ENCODE measurements at regions not wholly inside any gene's neighbourhood (a gene's known extent, or its start where the extent isn't known, plus 50 kb on each side); places are given as distances from the start of the nearest gene placed in this dataset.

DNA sequence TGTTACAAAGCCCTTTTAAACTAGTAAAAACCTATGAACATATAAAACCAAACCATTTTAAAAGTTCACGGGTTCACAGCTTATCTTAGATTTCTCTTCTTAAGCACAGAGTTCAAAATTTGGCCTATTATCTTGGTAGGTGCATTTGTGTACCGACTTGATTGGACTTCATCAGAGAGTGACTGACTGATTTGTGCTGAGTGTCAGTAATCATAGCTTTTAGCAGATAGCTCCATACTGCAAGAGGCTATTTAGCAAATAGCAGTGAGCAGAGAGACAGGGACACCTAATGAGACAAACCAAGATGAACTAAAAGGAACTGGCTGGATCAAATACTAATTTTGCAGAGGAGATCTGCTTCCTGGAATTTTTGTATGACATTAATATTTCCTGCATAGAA, 274.5 kb downstream of the PRR16 start:
- DNase-seq: no peak

DNA sequence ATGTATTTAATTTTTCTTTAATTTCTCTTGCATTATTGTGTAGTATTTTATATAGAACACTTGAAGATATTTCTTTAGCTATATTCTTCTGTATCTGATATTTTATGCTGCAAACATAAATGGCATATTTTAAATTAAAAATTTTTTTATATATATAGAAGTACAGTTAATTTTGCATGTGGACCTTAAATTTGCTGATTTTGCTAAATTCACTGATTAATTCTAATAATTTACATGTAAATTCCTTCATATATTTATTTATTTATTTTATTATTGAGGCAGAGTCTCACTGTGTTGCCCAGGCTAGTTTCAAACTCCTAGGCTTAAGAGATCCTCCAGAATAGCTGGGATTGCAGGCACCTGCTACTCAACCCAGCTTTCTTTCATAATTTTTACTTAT, 276.9 kb downstream of the PRR16 start:
- no peak for DNase-seq

DNA sequence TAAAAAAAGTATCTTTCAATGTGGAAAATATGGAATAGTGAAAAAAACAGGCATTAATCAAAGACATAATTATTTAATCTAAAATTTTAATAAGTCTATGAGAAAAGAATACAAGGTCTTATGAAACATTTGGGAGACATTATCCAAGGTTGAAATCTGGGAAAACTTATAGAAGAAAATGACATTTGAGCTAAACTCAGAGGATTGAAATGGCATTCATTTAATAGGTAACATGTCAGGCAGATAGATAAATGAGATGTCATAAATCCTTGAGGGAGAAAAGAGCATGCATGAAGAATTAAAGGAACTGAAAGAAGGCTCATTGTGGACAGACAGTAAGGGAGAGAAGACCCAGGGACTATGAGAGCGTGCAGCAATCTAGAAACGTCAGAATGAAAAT, 284.4 kb downstream of the PRR16 start:
- no peak for DNase-seq

DNA sequence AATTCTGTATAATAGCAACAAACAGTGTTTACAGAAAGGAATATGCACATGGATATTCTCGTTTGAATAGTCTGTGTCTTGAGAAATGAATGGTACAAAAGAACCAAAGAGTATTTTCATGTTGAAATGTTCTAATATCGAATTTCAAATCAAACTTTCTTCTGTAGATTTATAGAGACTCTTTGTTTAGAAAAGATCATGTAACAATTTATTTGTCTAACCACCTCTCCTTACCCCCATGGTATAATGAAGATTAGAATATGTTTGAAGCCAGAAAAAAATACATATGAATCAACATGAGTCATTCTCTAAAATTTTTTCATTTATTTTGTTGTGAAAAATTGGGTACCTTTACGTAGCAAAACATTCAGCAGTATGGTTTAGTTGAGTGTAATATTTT, 285.6 kb downstream of the PRR16 start:
- DNase-seq: no peak

DNA sequence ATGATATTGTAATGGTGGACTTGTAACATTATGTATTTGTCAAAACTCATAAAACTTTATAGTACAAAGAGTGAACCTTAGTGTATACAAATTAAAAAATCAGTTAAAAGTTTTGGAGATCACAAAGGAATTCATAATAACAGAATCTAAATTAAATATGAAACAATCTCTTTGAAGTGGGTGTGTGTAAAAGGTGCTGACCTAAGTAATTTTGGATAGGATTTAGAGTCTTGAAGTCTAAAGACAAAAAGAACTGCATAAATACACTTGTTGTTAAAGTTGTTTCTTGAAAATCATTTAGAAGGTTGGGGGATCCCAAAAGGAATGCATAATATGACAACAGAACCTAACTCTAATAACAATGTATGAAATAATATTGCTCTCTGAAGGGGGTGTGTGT, 295.5 kb downstream of the PRR16 start:
- no peak for DNase-seq

DNA sequence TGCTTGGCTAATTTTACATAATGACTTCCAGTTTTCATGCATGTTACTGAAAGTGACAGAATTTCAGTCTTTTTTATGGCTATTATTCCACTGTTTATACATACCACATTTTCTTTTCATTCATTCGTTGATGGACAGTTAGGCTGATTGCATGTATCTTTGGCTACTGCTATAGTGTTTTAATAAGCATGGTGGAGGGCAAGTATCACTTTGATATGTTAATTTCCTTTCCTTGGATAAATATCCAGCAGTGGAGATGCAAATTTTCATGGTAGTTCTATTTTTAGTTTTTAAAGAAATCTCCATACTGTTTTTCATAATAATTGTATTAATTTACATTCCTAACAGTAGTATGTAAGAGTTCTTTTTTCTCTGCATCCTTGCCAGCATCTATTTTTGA, 297.9 kb downstream of the PRR16 start:
- DNase-seq: no peak

DNA sequence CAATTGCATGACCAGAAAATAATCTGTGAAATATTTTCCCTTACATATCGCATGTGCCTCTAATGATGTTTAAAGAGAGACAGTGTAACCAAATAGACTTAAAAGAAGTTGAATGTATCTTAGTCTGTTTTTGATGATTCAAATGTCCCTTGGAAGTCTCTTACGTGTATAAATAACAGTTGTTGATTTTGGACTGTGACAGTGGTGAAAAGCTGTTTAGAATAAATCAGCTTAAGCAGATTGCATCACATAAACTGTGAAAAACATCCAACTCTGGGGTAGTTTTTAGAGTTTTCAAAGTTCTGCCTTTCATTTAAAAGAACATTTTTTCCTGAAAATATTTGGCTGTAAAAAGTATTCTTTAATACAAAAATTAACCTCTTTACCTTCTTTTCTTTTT, 301.1 kb downstream of the PRR16 start:
- DNase-seq: no peak

DNA sequence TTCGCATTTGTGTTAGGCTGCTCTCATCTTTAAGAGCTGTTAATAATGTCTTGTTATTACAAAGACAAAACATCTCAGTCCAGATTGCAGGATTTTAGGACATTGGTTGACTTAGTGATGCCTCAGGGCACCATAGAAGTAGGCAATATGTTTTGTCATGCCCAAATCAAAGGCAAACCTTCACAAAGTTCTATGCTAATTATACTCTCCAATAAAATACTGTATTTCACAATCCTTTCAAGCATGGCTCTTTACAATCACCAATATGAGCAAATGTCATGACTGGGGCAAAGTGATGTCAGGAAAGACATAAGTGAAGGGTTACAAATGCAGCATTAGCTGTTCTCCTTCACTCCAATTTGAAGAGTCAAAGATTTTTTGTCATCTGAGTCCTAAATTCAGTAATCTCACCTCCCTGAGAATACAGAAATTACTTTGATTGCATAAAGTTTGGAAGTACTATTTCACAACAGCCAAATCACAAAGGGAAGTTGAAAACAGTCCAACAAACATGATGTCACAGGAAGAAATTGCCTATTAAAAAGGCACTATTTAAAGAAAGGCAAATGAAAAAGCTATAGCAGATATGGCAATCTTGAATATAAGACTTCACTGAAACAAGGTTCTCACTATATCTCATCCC, 303.2 kb downstream of the PRR16 start:
- DNase-seq: no peak

DNA sequence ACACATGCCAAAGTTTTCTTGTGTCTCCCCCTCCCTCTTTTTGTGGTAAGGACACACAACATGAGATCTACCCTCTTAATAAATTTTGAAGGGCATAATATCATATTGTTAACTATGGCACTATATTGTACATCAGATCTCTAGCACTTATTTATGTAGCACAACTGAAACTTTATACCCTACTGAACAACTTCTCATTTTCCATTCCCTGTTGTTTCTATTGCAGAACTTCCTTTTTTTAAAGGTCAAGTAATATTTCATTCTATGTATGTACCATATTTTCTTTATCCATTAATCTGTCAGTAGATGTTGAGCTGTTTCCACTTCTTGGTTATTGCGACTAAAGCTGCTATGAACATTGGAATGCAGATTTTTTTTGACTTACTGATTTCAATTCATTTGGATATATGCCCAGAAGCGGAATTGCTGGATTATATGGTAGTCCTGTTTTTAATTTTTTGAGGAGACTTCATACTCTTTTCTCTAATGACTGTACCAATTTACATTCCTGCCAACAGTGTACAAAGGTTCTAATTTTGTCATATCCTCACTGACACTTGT, 305.3 kb downstream of the PRR16 start:
- DNase-seq: no peak

DNA sequence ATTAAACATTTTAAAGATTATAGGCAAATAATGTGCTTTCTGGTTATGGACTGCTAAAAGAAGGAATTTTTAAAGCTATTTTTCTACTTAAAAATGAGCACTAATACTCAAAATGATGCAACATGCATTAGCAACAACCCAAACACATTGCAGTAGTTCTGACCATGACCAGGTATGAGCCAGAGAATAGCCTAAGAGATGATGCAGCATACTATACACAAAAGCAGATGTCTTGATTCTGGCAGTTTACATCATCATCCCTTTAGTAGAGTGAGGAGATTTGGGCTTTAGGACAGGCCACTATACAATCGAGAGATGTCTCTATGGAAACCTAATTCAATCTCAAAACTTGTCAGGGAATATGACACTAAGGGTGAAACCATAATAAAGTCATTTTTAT, 307.1 kb downstream of the PRR16 start:
- no peak for DNase-seq

DNA sequence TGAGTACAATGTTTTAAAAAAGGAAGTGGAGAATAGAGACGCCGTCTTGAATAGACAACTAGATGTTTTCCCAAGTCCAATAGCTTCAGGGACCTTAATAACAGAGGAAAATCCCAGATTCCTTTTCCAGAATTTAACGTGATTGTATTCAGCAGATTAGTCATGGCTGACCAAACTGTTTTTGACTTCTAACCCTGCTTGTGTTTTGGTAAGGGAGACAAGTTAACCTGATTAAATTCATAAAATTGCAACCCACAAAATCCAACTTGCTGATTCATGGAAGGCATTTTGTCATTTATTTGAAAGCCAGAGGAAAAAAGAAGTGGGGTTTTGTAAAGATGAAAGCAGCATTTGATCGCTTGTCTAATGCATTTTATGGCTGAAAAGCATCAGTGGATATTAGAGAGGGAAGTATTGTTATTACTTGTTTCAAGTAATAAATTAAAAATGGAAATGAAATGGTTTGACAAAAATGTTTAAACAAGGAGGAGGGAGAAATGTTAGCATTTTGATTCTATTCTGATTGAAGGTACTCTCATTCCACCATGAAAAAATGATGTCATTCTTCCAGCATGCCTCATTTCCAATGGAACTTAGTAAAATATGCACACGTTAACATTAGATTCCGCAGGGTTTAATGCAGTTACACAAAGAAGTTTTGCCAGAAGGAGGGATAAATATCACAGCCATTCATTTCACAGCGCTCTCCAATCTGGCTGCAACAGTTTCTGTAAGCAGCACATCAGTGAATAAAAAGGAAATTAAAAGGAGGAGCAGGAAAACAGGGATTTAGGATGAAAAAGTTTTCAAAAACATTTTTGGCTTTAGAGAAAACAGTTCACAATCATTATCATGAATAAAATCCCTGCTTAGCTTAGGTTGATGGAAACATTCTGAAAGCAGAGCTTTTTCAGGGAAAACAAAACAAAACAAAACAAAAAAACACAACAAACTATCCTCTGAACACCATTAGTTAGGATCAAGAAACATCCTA, 314.7 kb downstream of the PRR16 start:
- no peak for DNase-seq

DNA sequence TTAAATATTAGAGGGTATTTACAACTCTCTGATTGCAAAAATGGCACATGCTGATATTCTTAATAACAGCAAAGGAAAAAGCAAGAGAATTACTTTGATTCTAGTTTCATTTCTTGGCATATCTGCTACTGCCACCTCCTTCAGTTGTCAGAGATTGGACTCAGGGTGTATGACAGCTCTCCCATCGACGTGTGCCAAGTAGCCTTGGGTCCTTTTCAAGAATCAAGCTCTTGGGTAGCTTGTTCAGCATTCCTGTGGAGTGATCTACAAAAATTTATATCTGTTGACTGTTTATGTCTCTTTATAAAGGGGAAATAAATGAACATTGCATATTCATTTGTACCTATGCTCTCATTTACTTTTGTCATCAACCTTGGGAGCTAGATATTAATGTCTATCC, 315.6 kb downstream of the PRR16 start:
- no peak for DNase-seq

DNA sequence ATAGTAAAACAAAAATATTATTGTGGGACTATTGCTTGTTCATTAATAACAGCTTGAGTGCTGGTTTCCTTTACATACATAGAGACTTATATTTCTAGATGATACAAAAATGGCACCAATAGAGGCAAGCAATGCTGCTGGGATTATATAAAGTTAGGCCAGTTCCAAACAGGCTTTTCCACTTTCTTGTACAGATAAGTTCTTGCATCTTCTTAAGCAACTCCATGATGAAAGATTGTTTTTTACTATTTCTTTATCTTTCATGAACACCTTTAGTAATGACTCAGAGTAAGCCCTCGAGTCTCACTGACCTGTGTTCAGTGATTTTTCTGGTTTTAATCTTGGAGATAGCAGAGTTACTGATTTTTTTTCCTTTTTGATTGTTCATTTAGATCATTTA, 324.4 kb downstream of the PRR16 start:
- DNase-seq: no peak

DNA sequence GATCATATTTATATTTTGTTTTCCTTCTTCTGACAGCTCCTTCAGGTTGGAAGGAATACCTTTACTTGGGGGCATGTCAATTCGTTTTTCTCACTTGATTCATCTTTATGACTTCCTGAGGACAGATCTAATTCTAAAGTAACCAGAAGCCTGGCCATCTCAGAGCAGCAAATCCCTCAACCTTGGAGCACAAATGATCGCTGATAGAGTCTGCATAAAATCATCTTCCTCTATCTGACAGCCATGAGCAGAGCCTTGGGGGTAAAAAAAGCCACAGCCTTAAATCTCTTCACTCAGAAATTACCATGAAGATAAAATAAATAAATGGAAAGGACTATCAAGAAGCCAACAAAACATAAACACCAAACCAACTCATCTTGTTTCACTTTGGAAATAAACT, 325.8 kb downstream of the PRR16 start:
- no peak for DNase-seq

DNA sequence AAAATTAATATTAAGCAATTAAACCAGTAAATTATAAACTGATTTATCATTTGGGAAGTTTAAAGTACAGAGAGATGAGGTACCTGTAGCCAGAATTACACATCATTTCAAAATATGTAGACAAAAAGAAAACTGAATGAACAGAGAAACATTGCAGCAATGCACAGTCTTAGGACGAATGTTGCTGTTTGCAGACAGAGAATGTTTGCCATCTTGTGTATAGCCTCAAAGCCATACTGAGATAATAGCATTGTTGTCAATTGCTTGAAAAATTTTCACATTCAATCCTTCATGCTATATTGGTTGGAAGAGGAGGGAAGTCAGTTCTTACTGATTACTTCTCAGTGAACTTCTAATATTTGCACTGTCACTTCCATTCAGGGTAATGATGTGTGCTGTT, 326.2 kb downstream of the PRR16 start:
- no peak for DNase-seq

DNA sequence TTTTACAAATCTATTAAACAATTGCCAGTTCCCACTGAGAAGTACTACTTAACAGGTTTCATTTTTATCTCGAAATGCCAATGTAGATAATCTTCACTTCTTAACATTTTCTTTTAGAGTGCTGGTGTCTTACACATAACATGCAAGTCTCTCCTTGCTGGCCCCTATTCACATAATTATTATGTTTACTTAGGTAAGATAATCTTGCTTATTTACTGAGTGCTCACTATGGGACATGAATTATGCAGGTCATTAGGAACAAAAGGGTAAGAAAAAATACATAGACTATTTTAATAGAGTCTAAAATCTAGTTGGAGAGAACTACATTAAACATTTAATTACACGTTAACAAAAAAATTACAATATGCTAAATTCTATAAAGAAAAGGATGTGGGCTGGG, 328.4 kb downstream of the PRR16 start:
- DNase-seq: no peak

DNA sequence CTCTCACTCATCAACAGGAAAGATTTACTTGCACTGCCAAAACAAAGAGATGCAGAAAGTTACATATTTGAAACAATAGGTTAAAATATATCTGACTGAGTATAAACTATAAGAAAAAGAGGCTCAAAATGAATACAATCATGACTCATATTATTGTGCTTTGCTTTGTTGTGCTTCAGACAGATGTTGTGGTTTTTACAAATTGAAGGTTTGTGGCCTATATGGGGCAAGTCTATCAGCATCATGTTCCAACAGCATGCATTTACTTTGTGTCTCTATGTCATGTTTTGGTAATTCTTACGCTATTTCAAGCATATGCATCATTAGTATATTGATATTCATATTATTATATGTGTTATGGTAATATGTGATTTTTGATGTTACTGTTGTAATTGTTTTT, 330.0 kb downstream of the PRR16 start:
- no peak for DNase-seq

DNA sequence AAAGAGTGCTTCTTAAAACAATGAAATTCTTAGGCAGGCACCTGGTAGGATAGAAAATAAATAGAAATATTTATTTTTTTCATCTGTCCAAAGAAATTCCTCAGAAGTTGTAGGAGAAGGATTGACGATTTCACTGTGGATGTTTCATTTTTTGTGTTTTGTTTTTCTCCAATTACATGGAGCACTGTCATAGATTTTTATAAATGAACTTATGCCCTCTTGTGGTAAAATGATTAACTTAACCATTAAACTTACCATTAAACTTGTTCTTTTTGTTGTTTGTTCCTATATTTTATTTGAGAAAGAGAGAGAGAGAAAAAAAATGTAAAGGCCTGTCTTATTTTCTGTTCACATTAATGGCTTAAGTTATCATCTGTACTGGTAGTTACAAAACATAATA, 339.2 kb downstream of the PRR16 start:
- peak; percentile 9 for DNase-seq

DNA sequence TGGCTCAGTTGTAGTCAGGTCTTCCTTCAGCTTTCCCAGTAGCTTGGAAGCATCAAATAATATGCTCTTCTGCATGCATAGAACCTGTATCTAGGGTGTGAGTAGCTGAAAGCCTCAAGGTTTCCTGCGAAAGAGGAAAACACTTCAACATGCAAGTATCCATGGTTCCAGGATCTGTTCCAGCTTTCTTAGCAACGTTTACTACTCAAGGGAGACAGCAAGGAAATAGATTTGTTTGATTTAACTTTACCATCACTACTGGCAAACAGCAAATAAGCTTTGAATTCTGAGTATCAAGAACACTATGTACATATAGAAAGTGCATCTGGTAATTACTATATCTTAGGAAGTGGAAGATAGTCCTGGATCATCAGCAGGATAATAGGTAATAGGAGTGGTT, 341.0 kb downstream of the PRR16 start:
- DNase-seq: no peak

DNA sequence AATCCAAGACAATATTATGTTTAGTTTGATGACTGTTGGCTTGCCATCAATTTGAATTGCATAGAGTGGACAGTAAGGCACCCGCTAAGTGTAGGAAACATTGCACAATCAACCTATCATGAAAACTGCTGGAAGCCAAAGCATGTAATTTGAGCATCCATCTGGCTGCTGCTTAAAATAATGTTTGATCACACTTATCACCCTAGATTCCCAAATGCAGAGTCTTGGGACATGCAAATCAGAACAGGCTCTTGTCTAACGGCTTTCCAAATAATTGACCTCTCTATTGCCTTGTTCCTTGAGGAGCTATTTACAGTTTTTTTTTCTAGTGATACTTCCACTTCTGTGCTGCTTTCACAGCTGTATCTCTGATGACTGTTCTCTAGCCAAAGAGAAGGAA, 342.1 kb downstream of the PRR16 start:
- no peak for DNase-seq

DNA sequence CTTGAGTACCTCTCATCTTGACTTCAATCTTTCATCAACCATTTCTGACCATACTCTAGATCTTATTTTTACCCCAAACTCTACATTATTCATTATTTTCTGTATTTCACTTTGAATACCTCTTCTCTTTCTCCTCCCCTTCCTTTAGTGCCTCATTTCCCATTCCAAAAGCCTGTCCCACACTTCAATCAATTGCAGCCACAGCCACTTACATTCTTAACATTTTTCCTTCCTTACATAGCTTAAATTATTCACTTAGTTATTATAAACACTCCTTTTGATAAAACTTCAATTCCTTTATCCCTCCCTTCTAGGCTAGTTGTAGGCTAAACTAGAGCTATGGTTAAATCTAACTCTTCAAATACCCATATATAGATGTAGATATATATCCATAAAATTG, 344.0 kb downstream of the PRR16 start:
- no peak for DNase-seq

DNA sequence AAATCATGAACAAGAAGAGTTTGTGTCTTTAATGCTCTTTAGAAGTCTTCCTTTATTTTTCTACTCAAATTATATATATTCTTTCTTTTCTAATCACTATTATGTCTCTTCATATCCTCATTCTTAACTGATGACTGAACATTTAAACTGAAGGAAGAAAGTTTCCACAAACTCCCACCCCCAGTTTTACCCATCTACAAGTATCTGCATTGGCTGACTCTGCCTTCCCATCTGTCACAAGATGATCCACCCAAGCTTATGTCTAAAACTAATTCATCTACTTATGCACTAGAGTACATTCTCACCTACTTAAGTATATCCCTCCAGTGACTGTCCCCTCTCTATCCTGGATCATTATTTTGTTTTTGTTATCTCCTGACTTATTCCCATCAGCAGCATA, 344.5 kb downstream of the PRR16 start:
- DNase-seq: no peak

DNA sequence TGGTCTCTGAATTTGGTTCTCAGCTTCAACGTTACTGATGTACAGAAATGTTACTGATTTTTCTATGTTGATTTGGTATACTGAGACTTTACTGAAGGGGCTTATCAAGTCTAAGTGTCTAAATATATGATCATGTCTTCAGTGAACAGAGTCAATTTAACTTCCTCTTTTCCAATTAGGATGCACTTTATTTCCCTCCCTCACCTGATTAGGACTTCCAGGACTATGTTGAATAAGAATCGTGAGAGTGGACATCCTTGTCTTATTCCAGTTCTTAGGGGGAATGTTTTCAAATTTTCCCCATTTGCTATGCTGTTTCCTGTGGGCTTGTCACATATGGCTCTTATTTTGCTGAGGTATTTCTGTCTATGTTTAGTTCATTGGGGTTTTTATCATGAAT, 349.5 kb downstream of the PRR16 start:
- no peak for DNase-seq
